HG03139 (cell line): ENCODE measurements at regions not wholly inside any gene's neighbourhood (a gene's known extent, or its start where the extent isn't known, plus 50 kb on each side); places are given as distances from the start of the nearest gene placed in this dataset.

Experiments
- ATAC-seq: cut with Tn5 transposase; IDR thresholded peaks from one replicate; pipeline ENCODE4 v1.9.1; 2021; ENCODE audit not compliant: unreplicated experiment

DNA sequence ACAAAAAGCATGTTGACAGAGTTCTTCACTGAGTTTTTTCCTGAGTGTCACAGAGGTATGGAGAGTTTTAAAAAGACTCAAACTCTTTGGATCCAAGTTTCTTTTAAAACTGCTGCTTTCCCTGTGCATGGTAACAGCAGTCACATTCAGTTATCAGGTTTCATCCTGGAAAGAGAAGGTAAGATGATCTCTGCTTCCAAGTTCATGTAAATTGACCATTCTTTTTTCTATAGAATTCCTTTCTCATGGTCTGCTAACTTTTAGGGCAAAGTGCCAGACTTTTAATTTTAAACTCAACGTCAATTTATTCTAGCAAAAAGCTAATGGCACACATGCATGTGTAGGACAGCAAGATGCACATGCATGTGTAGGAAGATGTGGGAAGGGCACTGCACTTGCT lies 52.5 kb upstream of the PRLR start:
- no peak for ATAC-seq

DNA sequence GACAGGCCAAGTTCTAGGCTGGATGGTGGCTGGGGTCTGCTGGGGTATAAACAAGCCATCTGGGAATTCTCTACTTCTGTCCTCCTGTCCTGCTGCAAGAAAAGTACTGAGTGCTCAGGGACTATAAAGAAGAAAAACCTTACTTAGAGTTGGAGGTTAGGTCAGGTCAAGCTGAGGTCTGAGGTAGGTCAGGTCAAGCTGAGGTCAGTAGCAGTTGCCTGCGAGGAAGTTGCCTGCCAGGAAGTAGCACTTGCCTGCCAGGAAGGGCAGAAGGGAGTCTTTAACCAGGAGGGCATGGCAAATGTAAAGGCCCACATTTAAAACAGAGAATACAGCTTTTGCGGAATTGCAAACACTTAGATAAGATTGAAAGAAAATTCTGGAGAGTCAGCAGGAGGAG lies 51.3 kb upstream of the PRLR start:
- ATAC-seq = no peak
